Activated naive CD4-positive, alpha-beta T cell treated with anti-CD3 and anti-CD28 coated beads for 36 hours (primary cell): ENCODE measurements at regions not wholly inside any gene's neighbourhood (a gene's known extent, or its start where the extent isn't known, plus 50 kb on each side); places are given as distances from the start of the nearest gene placed in this dataset.
"Not testable (repeated sequence)": the region's sequence is repeated elsewhere in the genome, so short reads cannot be mapped to it uniquely, and the experiment has no call there.

Experiments
- CTCF ChIA-PET: fragments of 350-600 bp; sonication (Branson Sonifier 250); formaldehyde crosslinking; loops from one replicate; lab custom pipeline; 2021; ENCODE audit warnings: antibody characterized with exemption; lab: Charles Lee
- DNase-seq: peaks from one replicate; pipeline ENCODE4 v3.0.0-alpha.2; 2020
- H3K27ac Mint-ChIP-seq: one replicate; pipeline ENCODE4 v1.8.0; 2021; ENCODE audit warnings: mild to moderate bottlenecking, mixed read lengths
- H3K27me3 Mint-ChIP-seq: one replicate; pipeline ENCODE4 v1.8.0; 2021; ENCODE audit warnings: low read depth, mixed read lengths
- H3K36me3 Mint-ChIP-seq: one replicate; pipeline ENCODE4 v1.8.0; 2021; ENCODE audit warnings: low read depth, mixed read lengths
- H3K4me1 Mint-ChIP-seq: one replicate; pipeline ENCODE4 v1.8.0; 2021; ENCODE audit warnings: low read depth, mixed read lengths
- H3K4me3 Mint-ChIP-seq: one replicate; pipeline ENCODE4 v1.8.0; 2021; ENCODE audit warnings: mild to moderate bottlenecking, moderate library complexity, mixed read lengths
- H3K9me3 Mint-ChIP-seq: one replicate; pipeline ENCODE4 v1.8.0; 2021; ENCODE audit warnings: mixed read lengths
- intact Hi-C: fragments of 100-400 bp; cut with micrococcal nuclease; formaldehyde crosslinking; loops from one replicate; pipeline ENCODE4 v1.15.1; 2023

DNA sequence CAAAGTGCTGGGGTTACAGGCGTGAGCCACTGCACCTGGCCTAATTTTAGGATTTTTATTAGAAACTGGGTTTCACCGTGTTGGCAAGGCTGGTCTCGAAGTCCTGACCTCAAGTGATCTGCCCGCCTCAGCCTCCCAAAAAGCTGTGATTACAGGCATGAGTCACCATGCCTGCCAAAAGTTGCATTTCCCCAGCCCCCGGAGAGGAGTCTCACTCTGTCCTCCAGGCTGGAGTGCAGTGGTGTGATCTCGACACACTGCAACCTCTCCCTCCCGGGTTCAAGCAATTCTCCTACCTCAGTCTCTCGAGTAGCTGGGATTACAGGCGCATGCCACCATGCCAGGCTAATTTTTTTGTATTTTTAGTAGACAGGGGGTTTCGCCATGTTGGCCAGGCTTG lies 122.0 kb upstream of the KCTD7 start:
- intact Hi-C loops, DNase-seq, H3K27ac Mint-ChIP-seq, CTCF ChIA-PET, H3K9me3 Mint-ChIP-seq, H3K4me1 Mint-ChIP-seq, H3K36me3 Mint-ChIP-seq, H3K27me3 Mint-ChIP-seq: not testable (repeated sequence)
- H3K4me3 Mint-ChIP-seq, result peak overlapping the region; percentile 51

DNA sequence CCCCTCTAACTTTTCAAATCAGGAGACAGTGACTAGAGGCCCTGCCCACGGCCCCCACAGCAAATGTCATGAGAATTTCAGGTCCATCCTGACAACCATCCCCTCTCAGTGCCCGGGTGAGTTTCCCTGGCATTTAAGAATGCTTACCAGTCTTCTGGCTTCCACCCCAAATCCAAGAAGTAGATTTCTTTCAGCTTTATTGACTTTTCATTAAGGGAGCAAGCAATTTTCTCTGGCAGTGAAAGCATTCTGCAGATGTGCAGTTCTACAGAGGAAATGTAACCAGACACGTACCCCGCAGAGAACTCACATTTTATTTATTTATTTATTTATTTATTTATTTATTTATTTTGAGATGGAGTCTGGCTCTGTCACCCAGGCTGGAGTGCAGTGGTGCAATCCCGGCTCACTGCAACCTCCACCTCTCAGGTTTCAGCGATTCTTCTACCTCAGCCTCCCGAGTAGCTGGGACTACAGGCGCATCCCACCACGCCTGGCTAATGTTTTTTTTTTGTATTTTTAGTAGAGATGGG lies 120.9 kb upstream of the KCTD7 start:
- no peaks in the 10 kb centered on the region for H3K36me3 Mint-ChIP-seq
- no peaks in the 10 kb centered on the region for H3K9me3 Mint-ChIP-seq
- H3K27me3 Mint-ChIP-seq, result peaks cover 3% of the 10 kb centered on the region
- intact Hi-C loops, result no loop called here
- H3K27ac Mint-ChIP-seq, result no peak overlapping the region
- H3K4me1 Mint-ChIP-seq, result peaks cover 8% of the 10 kb centered on the region
- H3K4me3 Mint-ChIP-seq, result no peak overlapping the region
- DNase-seq, result no peak
- CTCF ChIA-PET, result no interaction called here

DNA sequence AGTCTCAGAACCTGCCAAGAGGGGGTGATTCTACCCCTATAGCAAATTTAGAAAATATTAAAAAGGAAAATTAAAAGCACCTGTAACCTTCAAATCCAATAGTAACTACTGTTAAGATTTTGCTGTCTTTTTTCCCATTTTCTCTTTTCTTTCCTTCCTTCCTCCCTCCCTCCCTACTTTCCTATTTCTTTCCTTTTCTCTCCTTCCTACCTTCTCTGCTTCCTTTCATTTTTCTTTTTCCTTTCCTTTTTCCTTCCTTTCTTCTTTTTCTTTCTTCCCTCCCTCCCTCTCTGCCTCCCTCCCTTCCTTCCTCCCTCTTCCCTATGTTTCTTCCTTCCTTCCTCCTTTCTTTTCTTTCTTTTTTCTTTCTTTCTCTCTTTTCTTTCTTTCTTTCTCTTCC lies 120.2 kb upstream of the KCTD7 start:
- intact Hi-C loops, result no loop called here
- Mint-ChIP-seq H3K9me3 (no peaks in the 10 kb centered on the region), H3K4me3 (no peak overlapping the region), H3K4me1 (peaks cover 8% of the 10 kb centered on the region), H3K36me3 (no peaks in the 10 kb centered on the region), H3K27me3 (peaks cover 3% of the 10 kb centered on the region), H3K27ac (no peak overlapping the region)
- CTCF ChIA-PET, result no interaction called here
- no peak for DNase-seq

DNA sequence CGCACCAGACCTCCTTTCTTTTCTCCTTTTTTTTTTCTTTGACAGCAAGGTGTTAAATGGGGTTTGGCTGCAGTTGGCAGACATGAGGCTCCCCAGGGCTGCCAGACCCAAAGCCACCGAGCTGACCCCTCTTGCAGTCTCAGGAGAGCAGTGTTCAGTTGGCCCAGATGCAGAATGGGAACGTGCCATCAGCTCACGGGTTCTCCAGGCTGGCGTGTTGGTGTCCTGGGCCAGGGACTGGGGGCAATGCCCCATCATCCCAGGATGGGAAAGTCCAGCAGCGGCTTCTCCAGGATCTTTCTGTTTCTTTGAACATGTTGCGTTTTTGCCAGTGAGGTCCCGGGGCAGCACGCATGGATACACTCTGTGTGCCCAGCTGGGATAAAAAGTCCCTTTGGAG lies 114.6 kb upstream of the KCTD7 start:
- H3K4me3 Mint-ChIP-seq, result no peak overlapping the region
- DNase-seq, result no peak
- CTCF ChIA-PET, result no interaction called here

DNA sequence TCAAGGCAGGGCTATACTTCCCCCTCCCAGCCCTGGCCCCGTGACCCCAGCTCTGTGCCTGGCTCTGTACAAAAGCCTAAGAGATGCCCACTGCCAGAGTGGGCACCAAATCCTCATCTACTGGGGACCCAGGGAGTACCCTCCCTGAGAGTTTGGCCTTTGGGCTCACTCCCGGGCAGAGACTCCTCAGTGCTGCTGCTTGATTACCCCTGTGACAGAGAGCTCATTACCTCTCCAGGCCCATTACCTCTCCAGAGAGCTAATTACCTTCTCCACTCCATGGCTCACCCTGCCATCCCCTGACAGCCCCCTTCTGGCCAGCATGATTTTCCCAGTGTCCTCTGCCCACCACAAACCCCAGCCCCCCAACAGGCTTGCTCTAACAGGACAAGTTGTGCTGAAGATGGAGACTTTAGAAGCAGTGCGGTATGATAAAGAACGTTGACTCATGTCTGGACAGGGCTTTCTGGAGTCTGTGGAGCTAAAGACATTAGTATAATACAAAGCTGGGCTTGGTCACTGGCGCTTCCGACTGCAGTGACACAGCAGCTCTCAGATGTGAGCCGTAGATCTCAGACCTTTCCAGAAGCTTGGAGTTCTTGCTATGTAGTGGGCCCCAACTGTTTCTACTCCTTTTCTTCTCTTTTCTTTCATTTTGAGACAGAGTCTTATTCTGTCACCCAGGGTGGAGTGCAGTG lies 111.3 kb upstream of the KCTD7 start:
- Mint-ChIP-seq H3K4me1 (no peaks in the 10 kb centered on the region), H3K9me3 (no peaks in the 10 kb centered on the region), H3K27ac (no peak overlapping the region), H3K4me3 (no peak overlapping the region), H3K36me3 (no peaks in the 10 kb centered on the region), H3K27me3 (no peaks in the 10 kb centered on the region)
- no peak for DNase-seq
- CTCF ChIA-PET, result interaction anchor here (0.6 kb wide), 1 partner anchor 27 kb away, joined by 3 read pairs; no protein-coding TSS in a partner anchor
- intact Hi-C loops, result no loop called here

More for the DNA sequence above, 114.6 kb upstream of the KCTD7 start:
- H3K4me1 Mint-ChIP-seq, result no peaks in the 10 kb centered on the region
- H3K27me3 Mint-ChIP-seq, result no peaks in the 10 kb centered on the region
- intact Hi-C loops, result no loop called here
- no peaks in the 10 kb centered on the region for H3K36me3 Mint-ChIP-seq
- H3K9me3 Mint-ChIP-seq, result no peaks in the 10 kb centered on the region
- H3K27ac Mint-ChIP-seq, result no peak overlapping the region

DNA sequence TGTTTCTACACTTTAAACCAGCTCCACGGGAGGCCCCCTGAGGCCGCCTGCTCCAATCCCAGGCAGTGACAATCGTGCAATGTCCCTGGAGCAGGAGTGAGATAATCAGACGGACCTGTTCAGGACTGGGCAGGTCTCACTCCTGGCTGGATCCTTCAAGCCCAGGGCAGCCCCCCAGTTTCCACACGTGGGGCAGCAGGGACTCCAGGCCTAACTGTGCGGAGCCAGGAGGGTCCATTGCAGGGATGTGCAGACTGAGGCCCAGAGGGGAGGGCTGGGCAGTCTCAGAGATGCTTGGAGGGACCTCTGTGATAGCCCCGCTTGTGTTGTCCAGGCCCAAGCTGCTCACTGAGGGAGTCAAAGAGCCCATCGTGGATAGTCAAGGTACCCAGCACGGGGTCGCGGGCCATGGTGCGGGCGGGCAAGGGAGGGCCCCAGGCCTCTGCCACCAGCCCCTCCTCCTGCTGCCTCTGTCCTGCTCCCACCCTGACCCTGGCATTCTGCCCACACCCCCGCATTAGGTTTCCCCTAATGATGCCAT lies 110.5 kb upstream of the KCTD7 start:
- CTCF ChIA-PET, result no interaction called here
- no peak for DNase-seq
- H3K27me3 Mint-ChIP-seq, result no peaks in the 10 kb centered on the region
- H3K9me3 Mint-ChIP-seq, result no peaks in the 10 kb centered on the region
- H3K4me1 Mint-ChIP-seq, result no peaks in the 10 kb centered on the region
- H3K36me3 Mint-ChIP-seq, result no peaks in the 10 kb centered on the region
- no peak overlapping the region for H3K4me3 Mint-ChIP-seq
- intact Hi-C loops, result no loop called here
- no peak overlapping the region for H3K27ac Mint-ChIP-seq

DNA sequence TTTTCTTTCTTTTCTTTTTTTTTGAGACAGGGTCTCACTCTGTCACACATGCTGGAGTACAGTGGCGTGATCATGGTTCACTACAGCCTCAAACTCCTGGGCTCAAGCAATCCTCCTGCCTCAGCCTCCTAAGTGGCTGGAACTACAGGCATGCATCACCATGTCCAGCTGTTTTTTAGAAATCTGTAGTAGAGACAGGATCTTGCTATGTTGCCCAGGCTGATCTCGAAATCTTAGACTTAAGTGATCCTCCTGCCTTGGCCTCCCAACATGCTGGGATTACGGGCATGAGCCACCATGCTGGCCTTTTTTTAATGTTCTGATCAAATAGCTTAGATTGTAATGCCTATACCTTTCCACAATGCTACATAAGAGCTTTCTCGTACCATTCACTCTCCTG lies 107.0 kb upstream of the KCTD7 start:
- no peaks in the 10 kb centered on the region for H3K36me3 Mint-ChIP-seq
- CTCF ChIA-PET, result no interaction called here
- no peaks in the 10 kb centered on the region for H3K9me3 Mint-ChIP-seq
- H3K4me3 Mint-ChIP-seq, result no peak overlapping the region
- H3K27ac Mint-ChIP-seq, result no peak overlapping the region
- intact Hi-C loops, result no loop called here
- H3K4me1 Mint-ChIP-seq, result no peaks in the 10 kb centered on the region
- DNase-seq, result no peak
- no peaks in the 10 kb centered on the region for H3K27me3 Mint-ChIP-seq

DNA sequence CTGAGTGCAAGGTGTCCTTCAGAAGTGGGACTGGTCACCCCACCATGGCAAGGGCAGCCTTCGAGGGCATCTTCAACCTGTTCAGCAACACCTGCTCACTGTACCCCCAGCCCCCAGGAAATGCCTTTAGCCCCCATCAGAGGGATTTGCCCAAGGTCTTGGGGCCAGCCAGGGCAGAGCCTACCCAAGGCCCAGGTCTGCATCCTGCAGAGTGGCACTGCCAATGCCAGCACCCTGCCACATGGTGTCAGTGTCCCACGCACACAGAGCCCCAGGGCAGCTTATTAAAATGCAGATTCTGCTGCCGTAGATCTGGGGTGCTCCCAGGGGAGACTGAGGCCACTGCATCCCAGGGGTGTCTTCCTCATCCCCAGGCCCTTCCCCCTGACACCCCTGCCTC lies 106.2 kb upstream of the KCTD7 start:
- intact Hi-C loops, result no loop called here

DNA sequence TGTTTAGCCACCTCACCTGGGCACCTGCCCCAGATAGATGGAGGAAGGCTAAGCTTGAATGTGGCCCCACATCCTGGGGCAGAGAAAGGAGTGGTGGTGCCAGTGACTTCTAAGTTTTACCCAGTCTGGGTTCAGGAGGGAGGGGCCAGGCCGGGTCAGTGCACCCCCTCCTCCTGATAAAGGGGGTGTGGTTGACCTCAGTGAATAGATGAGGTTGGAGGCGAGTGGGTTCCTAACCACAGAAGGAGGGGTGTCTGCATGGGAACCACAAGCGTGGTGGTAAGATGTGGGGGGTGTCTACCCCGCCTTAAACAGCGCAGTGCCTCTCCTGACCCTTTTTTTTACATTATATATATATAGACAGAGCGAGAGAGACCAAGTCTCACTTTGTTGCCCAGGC lies 105.3 kb upstream of the KCTD7 start:
- no peaks in the 10 kb centered on the region for H3K36me3 Mint-ChIP-seq
- no peaks in the 10 kb centered on the region for H3K4me1 Mint-ChIP-seq
- CTCF ChIA-PET, result interaction anchor here (1.1 kb wide), 1 partner anchor 109 kb away, joined by 7 read pairs; no protein-coding TSS in a partner anchor
- H3K27ac Mint-ChIP-seq, result no peak overlapping the region
- intact Hi-C loops, result no loop called here
- DNase-seq, result no peak
- no peaks in the 10 kb centered on the region for H3K9me3 Mint-ChIP-seq
- H3K27me3 Mint-ChIP-seq, result no peaks in the 10 kb centered on the region
- H3K4me3 Mint-ChIP-seq, result no peak overlapping the region

More for the DNA sequence above, 106.2 kb upstream of the KCTD7 start:
- no peaks in the 10 kb centered on the region for H3K4me1 Mint-ChIP-seq
- no peak overlapping the region for H3K4me3 Mint-ChIP-seq
- no peaks in the 10 kb centered on the region for H3K9me3 Mint-ChIP-seq
- H3K27ac Mint-ChIP-seq, result no peak overlapping the region
- CTCF ChIA-PET, result interaction anchor here (1.1 kb wide), 1 partner anchor 108 kb away, joined by 7 read pairs; no protein-coding TSS in a partner anchor
- H3K27me3 Mint-ChIP-seq, result no peaks in the 10 kb centered on the region
- DNase-seq, result peak; percentile 30
- H3K36me3 Mint-ChIP-seq, result no peaks in the 10 kb centered on the region

DNA sequence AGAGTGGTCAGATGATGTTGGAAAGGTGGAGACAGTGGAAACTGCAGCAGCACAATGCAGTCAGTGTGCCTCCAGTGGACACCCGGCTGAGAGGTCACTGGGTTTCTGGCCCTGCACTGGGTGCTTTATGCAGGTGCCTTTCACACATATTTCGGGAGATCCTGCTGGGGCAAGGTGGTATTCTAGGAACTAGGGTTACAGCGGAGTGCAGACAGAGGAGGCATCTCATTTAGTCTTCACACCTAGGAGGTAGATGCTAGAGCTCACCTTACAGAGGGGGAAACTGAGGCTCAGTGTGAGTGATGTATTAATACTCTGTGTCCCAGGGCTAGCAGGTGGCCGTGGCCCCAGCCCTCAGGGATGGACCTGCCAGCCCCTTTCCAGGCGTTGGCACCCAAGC lies 103.9 kb upstream of the KCTD7 start:
- intact Hi-C loops, result no loop called here
- no peak for DNase-seq
- Mint-ChIP-seq H3K27ac (no peak overlapping the region), H3K27me3 (no peaks in the 10 kb centered on the region), H3K4me3 (no peak overlapping the region), H3K9me3 (no peaks in the 10 kb centered on the region), H3K36me3 (no peaks in the 10 kb centered on the region), H3K4me1 (no peaks in the 10 kb centered on the region)
- CTCF ChIA-PET, result no interaction called here

DNA sequence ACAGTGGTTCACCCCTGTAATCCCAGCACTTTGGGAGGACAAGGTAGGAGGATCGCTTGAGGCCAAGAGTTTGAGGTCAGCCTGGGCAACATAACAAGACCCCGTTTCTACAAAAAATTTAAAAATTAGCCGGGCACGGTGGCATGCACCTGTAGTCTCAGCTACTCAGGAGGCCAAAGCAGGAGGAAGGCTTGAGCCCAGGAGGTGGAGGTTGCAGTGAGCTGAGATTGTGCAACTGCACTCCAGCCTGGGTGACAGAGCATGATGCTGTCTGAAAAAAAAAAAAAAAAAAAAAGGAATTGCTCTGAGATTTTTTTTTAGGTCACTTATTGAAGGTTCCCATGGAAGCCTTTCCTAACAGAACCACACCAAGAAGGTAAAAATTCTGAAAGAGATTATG lies 101.9 kb upstream of the KCTD7 start:
- H3K4me3 Mint-ChIP-seq, H3K27me3 Mint-ChIP-seq, DNase-seq, intact Hi-C loops, H3K36me3 Mint-ChIP-seq, H3K4me1 Mint-ChIP-seq, H3K9me3 Mint-ChIP-seq, H3K27ac Mint-ChIP-seq, CTCF ChIA-PET: not testable (repeated sequence)

DNA sequence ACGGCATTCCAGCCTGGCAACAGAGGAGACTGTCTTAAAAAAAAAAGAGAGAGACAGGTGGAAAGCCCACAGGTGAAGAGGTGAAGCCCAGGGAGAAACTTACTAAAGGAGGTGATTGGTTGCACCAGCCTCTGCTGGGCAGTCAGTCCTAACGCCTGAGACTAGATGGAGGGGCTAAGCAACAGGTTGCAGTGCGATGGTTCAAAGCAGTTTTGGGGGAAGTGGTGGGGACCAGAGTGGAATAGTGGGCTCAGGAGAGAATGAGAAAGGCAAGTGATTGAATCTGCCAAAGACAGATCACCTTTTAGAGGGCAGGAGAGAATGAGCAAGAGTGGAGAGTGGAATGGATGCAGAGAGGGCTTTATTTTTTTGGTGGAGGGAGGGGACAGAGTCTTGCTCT lies 100.0 kb upstream of the KCTD7 start:
- H3K27me3 Mint-ChIP-seq, result no peaks in the 10 kb centered on the region
- CTCF ChIA-PET, result no interaction called here
- no peak overlapping the region for H3K4me3 Mint-ChIP-seq
- no peaks in the 10 kb centered on the region for H3K9me3 Mint-ChIP-seq
- peak overlapping the region; percentile 14 for H3K27ac Mint-ChIP-seq
- H3K36me3 Mint-ChIP-seq, result peaks cover 2% of the 10 kb centered on the region
- no peaks in the 10 kb centered on the region for H3K4me1 Mint-ChIP-seq
- DNase-seq, result no peak
- intact Hi-C loops, result no loop called here
